NCI-H526 treated with DMSO at 0.1 percent for 48 hours (cell line): ENCODE measurements at regions not wholly inside any gene's neighbourhood (a gene's known extent, or its start where the extent isn't known, plus 50 kb on each side); places are given as distances from the start of the nearest gene placed in this dataset.
"Not testable (repeated sequence)": the region's sequence is repeated elsewhere in the genome, so short reads cannot be mapped to it uniquely, and the experiment has no call there.

Experiments used
- DNase-seq: peaks from one replicate; lab custom pipeline; 2025; lab: John Stamatoyannopoulos, UW

DNA sequence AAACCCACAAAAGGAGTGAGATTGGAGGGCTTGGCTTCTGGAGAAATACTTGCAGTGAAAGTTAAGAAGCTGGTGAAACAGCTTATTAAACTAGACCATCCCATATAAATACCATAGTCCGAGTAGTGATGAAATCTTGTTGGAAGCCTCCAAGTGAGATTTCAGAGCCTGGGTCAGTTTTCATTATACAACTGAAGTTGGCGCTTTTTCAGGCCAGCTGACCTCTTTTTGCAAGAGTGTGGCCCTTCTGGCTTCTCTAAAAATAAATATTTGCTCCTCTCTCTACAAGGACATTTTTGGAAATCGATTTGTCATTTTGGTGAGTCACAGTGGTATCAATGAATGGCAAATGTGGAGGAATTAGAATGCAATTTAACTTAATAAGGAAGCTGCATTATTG lies 51.2 kb upstream of the THRB start:
- no peak for DNase-seq

DNA sequence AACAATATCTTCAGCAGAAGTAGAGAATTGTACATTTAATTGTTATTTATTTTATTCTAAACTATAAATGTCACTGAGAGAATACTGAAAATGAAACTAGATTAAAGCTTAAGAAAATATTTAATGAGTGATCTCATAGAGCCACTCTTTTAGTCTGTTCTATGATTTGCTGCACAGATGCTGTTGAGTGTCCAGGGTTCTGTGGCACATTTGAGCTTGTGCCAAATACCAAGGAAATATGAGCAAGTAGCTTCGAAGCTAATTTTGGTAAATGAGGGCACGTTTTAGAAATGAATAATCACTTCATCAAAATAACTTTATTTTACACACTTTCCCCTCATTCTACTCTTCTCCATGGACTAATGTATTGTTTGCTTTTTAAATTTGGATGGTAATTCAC lies 53.6 kb upstream of the THRB start:
- no peak for DNase-seq

DNA sequence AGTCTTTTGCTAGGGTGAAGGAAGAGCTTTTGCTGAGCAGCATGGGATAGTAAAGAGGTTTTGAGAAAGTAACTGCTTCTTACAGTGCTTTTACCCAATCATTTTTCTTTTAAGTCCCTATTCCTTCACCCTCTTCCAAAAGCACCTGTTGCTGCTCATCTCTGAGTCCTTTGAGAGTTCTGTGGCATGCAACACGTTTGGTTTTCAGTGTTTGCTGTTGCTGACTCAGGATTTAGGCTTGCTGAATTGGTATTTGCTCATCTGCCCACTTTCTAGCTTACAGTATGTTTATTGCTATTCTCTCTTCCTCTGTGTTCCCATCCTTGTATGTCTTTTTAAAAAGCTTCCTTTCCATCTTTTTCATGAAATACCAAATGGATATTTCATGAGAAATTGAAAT lies 55.9 kb upstream of the THRB start:
- no peak for DNase-seq

DNA sequence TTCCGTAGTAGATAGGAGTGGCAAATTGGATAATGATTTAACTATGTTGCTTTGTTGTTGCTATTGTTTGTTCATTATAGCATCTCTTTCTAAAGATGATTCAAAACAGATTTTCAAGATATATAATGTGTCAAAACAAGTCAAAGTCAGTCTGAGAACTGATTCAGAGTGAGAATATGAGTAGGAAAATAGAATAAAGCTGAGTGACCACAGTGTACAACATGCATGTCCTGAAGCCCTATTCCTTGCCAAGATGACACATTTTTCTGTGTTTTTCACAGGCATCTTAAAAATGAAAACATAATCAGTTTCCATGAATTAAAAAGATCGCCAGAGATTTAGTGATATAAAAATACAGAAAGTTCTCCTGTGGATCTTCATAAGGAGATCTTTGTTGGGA lies 57.0 kb upstream of the THRB start:
- no peak for DNase-seq

DNA sequence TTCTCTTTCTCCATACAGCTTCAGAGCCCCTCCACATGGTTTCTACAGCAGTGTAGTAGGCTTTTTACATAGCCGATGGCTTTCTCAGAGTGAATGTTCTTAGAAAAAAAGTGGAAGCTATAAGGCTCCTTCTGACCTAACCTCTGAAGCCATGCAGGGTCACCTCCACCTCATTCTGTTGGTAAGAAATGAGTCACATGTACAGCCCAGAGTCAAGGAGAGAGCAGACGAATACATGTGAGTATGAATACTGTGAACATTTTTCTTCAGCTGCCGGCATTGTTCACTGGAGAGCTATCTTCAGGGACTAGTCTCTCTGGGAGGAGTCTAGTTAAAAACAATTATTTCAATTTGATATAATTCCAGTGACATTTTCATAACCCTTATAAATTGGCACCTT lies 68.2 kb upstream of the THRB start:
- DNase-seq: no peak

DNA sequence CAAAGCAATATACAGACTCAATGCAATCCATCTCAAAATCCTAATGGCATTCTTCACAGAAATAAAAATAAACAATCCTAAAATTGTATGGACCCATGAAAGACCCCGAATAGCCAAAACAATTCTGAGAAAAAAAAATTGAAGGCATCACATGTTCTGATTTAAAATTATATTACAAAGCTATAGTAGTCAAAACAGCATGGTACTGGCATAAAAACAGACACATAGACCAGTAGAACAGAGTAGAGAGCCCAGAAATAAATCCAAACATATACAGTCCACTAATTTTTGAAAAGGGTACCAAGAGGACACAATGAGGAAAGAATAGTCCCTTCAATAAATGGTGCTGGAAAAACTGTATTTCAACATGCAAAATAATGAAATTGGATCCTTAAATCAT lies 70.4 kb upstream of the THRB start:
- DNase-seq: no peak

DNA sequence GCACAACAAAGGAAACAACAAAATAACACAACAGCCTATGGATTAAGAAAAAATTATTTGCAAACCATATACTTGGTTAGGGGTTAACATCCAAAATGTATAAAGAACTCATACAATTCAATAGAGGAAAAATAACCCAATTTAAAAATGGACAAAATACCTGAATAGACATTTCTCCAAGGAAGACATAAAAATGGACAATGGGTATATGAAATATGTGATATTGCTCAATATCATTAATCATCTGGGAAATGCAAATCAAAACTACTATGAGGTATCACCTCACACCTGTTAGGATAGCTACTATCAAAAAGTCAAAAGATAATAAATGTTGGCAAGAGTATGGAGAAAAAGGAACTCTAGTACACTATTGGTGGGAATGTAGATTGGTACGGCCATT lies 71.0 kb upstream of the THRB start:
- no peak for DNase-seq

DNA sequence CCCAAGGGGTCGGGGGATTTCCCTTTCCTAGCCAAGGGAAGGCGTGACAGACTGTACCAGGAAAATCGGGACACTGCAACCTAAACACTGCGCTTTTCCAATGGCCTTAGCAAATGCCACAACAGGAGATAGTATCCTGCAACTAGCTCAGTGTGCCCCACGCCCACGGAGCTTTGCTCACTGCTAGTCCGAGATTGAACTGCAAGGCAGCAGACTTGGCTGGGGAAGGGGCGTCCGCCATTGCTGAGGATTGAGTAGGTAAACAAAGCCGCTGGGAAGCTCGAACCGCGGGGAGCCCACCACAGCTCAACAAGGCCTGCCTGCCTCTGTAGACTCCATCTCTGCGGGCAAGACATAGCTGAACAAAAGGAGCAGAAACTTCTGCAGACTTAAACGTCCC lies 72.3 kb upstream of the THRB start:
- DNase-seq: no peak

DNA sequence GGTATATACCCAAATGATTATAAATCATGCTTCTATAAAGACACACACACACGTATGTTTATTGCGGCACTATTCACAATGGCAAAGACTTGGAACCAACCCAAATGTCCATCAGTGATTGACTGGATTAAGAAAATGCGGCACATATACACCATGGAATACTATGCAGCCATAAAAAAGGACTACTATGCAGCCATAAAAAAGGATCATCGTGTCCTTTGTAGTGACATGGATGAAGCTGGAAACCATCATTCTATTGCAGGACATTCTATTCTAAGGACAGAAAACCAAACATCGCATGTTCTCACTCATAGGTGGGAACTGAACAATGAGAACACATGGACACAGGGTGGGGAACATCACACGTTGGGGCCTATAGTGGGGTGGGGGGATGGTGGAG lies 77.8 kb upstream of the THRB start:
- not testable (repeated sequence) for DNase-seq

DNA sequence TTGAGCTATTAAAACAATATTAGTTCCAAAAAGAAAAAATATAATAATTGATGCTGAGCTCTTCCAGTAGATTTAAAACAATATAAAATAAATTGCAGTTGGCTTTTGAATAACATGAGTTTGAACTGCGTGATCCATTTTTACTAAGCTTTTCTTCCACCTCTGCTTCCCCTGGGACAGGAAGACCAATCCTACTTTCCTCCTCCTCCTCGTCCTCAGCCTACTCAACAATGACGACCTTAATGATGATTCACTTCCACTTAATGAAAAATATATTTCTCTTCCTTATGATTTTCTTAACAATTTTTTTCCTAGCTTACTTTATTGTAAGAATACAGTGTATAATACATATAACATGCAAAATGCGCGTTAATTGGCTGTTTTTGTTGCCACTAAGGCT lies 78.9 kb upstream of the THRB start:
- DNase-seq: no peak

DNA sequence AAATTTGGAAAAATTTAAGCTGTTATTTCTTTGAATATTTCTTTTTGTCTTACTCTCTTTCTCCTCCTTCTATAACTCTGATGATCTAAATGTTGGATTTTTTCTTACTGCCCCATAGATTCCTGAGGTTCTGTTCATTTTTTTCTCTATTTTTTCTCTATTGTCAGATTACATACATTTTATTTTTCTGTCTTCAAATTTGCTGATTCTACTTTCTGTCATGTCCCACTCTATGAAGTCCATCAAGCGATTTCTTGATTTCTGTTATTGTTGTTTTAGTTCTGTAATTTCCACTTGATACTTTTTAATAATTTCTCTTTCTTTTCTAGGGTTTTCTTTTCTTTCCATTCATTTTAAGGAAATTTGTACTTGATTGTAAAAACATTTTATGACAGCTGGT lies 83.7 kb upstream of the THRB start:
- no peak for DNase-seq

DNA sequence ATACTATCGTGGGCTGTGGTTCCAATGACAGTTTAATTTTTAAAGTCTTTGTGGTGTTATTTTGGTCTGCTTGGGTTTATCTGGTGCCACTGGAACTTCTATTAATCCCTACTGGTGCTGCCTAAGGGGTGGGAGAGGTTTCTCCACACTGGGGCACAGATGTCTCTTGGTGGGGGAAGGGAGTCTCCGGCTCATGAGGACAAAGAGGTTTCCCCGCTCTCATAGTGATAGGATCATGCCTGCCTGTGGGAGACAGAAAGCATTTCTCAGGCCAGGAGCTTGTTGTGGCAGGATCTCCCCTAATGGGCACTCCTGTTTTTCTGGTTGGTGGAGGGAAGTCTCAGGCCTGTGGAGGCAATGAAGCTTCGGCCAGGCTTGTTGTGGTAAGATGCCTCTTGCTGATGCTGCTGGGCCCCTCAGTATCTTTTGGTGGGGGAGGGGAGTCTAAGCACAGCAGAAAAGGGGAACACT lies 84.3 kb upstream of the THRB start:
- DNase-seq: no peak

DNA sequence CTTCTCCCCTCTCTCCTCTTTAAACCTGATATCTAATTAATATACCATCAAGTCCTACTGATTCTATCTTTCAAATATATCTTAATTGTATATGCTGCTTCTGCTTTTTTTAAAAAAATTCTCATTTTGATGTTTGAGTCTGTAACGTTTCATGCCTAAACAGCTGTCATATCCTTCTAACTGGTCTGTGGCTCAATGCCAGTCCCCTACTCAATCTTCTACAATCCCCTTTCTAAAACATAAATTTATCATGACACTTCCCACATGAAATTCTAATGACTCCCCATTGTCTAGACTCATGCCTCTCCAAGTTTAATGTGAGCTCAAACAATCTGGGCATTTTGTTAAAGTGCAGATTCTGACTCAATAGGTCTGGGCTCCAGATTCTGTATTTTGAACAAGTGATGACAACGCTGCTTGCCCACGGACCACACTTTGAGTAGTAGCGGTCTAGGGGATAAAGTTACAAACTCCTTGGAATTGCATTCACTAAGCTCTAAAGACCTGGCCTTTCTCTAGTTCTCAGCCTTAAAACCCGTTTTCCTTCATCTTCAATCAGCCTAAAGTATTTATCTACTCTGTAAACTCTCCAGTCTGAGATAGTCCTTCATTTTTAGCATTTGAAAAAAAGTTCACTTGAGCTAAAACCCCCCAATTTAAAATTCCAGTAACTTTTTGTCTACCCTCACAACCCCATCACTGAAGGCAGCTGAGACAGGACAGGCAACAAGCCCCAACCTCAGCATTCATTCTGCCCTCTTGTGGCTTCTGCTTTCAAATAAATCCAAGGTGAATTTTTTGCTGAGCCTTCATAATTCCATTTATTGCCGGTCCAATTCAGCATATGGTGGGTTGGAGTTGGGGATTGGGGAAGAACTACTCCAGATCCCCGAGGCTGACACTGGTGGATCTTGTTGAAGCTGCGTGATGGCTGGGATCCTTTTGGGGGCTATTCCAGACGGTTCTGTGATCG lies 88.1 kb upstream of the THRB start:
- no peak for DNase-seq

DNA sequence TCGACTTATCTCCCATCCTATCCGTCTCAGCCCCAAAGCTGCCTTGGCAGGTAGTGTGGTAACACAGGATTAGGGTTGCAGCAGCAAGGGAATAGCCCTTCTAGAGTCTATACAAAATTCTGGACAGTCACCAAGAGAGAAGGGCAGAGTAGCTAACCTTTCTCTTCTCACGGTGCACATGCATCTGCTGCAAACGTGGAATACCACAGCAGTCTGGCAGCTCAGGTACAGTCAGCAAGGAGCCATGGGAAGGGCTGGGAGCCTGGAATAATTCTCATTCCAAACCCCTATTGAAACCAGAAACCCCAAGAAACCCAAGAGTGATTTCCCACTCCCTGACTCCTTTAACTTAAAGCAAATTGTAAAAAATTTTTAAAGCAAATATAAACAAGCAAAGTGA lies 92.3 kb upstream of the THRB start:
- DNase-seq: no peak

DNA sequence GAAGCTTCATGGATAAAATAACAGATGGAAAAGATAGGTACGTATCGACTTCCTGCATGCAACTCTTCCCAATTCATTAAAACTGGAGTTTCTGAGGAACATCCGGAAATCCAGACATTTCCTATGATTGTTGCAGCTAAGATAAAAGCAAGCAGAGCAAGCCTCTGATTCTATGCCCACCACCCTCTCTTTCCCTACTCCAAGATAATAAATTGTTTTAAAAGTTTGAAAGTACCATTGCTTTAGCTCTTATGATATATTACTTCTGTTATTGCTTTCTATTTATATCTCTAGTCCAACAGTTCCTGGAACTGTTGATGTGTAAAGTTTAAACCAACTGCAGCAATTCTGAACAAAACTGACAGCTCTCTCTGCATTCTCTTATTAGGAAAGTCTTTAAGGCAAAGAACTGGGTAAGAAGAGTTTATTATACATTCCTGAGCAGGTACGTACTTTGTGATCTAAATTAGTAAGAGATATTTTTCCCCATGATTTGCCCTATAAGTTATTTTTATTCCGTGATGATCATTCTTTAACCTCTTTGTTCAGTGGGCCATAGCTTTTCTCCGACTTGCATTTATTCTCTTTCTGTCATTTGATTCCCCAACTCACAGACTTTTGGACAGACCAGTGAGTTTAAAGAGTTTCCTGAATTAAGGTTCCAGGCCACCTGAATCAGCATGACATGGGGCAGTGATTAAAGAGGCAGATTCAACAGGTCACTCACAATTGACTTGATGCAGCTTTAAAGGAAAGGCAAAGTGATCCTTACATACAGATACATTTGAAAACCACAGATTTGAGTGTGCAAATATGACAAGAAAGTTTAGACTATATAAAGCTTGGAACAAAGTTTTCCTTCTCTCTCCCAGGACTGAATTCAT lies 94.2 kb upstream of the THRB start:
- no peak for DNase-seq

DNA sequence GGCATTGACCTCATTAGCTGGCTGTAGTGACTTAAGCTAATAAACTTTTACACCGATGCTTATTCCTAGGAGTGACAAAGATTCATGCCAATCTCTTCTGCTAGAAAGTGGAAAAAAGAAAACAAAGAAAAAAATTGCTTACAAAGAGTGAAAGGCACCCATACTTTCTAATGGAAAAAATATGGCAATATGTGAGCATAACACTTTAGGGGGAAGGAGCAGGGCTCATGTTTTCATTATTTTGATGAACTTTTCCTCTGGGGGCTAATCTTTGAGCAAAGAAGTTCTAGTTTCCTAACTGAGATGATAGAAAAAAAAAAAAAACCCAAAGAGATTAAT lies 94.8 kb upstream of the THRB start:
- no peak for DNase-seq

DNA sequence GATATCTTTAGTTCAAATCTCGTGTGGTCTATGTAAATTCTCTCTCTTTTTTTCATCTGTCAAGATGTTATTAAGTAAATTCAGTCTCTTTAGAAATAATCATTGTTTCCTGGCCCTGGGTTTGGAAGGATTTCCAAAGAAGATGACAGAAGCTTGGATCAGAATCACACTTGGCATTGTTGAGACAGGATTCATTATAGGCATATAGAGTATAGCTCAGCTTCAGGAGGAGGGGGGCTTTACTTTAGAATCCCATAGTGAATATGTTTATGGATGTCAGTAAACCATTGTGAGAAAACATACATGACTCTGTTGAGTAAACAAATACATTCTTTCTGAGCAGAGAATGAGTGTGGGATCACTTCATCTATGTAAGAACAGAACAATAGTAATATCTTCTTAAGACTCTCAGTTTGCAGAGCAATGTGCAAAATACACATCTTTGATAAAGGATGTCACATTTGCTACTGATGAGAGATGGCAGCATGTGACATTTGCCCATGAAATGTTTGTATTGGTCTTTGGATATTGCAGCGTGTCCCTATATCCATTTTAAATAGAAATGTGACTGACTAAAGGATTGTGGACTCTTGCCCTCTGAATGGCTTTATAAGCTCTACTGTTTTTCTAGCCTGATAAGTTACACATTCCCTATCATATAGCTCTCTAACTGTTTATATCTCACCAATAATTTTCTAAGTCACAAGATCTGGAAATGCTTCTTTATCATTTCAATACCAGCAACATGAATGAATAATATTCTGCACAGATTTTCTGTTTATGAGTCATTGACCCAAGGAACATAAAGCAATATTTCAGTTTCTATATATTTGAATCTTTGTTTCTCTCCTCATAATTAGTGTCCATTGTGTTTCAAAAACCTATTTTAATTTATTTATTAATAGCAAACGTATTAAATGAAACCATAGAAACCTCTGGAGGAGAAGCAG lies 95.6 kb upstream of the THRB start:
- DNase-seq: no peak

DNA sequence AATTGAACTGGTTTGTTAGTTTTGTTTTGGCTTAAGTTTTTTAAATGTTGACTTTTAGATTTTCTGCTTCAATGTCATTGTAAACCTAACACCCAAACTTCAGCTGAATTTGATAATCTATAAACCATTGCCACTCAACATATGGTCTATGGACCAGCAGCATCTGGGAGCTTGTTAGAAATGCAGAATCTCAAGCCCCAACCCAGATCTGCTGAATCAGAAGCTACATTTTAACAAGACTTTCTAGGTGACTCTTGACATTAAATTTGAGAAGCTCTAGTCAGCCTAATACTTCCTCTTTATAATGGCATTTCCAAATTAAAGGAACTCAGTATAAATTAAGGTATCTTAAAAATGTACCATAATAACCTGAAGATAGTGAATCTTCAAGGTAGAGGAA lies 96.5 kb upstream of the THRB start:
- DNase-seq: no peak

DNA sequence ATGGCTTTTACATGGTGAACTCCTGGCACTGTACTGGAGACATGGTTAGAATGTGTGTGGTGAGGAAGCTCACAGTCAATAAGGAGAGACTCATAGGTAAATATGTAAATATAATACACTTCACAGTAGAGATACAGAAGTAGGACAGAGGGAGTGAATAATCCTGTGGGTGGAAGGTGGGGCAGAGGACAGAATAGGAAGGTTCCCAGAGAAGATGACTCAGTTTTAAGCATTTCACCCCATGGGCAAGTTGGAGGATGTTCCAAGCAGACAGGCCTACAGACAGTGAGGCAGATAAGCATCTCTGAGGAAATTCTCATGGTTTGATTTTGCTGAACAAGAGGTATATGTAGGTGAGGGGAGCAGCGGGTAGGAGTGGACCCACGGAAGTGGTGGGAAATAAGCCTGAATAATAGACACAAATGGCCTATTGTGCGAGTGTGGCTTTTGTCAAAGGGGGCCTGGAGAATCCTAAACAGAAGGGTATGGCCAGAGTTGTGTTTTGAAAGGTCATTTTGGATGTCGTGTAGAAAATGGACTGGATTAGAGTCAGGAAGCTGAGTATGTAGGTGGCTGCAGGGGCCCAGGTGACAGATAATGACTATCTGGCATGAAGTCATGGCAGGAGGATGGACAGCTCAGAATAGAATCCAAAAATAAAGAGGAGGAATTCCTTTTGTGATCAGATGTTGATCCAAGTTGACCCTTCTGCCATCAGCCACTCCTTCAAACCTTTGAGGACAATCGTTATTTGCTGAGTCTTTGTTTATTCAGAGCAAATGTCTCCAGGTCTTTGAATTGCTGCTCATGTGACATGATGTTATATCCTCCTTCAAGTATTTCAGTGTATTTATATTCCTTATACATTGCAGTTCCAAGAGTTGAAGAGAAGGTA lies 97.3 kb upstream of the THRB start:
- no peak for DNase-seq

DNA sequence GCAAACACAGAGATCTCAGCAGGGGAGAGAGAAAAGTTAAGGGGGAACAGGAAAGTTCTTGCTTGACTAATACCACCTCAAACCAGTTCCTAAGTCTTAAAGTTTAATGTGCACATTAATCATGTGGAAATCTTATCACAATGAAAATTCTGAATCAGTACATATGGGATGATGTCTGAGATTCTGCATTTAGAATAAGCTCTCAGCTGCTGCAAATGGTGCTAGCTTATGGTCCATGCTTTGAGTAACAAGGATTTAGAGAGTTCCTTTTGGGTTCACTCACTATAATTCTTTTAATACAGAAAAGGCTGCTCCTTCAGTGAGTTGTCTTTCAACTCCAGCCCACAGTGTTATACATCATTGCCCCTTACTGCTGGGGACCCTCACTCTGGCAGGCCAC lies 99.5 kb upstream of the THRB start:
- DNase-seq: no peak

DNA sequence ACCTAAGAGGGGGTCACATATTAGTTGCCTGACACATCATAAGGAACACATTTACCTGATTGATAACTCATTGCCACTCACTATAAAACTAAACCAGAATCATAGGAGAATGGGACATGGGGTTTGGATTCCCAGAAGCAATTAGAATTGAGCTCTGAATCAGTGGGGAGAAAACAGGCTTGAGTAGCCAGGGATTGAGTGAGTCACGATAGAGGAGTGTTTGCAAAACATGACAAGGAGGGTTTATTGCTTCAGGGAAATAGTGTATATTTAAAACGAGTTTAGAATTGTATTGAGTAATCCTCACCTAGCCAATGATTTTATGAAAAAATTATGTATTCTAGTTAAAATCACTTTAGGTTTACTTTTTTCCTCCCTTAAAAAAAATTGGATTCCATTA lies 101.1 kb upstream of the THRB start:
- no peak for DNase-seq
